ENCODE measurements at regions not wholly inside any gene's neighbourhood (a gene's known extent, or its start where the extent isn't known, plus 50 kb on each side); places are given as distances from the start of the nearest gene placed in this dataset.

DNA sequence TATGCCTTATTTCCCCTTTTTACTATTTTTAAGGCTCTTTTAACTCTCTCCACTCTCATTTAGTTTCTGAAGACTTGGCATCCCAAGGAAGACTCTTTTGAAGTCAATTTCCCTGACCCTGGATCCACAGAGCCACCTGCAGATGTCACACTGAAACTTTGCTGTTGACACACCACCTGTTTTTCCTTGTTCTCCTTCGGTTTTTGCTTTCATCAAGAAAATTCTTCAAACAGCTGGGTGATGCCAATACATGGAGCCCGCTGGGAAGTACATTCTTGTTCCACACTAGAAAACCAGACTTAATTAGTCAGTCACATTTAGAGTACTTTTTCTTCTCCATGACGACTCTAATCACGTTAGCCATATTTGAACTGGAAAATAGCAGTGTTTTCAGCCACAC, 293.9 kb downstream of the PDGFC start:
- no peak overlapping the region for H3K27ac ChIP-seq (ENCODE audit: low read depth)
- H3K4me1 ChIP-seq (ENCODE audit: insufficient read depth) = peaks cover under 1% of the 10 kb centered on the region; the same call in 1 of the 2 replicates
- no peak overlapping the region for H3K4me3 Mint-ChIP-seq
- no peak overlapping the region for H3K27ac Mint-ChIP-seq
- no peaks in the 10 kb centered on the region; the same call in 2 of the 3 replicates for H3K9me3 Mint-ChIP-seq
- TF ChIP-seq, protein P1, sequence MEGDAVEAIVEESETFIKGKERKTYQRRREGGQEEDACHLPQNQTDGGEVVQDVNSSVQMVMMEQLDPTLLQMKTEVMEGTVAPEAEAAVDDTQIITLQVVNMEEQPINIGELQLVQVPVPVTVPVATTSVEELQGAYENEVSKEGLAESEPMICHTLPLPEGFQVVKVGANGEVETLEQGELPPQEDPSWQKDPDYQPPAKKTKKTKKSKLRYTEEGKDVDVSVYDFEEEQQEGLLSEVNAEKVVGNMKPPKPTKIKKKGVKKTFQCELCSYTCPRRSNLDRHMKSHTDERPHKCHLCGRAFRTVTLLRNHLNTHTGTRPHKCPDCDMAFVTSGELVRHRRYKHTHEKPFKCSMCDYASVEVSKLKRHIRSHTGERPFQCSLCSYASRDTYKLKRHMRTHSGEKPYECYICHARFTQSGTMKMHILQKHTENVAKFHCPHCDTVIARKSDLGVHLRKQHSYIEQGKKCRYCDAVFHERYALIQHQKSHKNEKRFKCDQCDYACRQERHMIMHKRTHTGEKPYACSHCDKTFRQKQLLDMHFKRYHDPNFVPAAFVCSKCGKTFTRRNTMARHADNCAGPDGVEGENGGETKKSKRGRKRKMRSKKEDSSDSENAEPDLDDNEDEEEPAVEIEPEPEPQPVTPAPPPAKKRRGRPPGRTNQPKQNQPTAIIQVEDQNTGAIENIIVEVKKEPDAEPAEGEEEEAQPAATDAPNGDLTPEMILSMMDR (conservative IDR thresholded peaks at IDR 0.05; ENCODE audit: low read depth in 2 of 2) = no peak
- TF ChIP-seq STAT1 (IDR thresholded peaks at IDR 0.05; ENCODE audit: unreplicated experiment) (no peak), POLR2AphosphoS5 (IDR thresholded peaks at IDR 0.05; ENCODE audit: low read depth) (no peak), EZH2phosphoT487 (IDR thresholded peaks at IDR 0.05; ENCODE audit: unreplicated experiment) (no peak), ZNF114 (CRISPR knock-in tag; IDR thresholded peaks at IDR 0.05) (no peak), JUNB (IDR thresholded peaks at IDR 0.05; ENCODE audit: unreplicated experiment) (no peak), CREB1 (CRISPR knock-in tag; IDR thresholded peaks at IDR 0.05; ENCODE audit: low read depth) (no peak), NANOG (IDR thresholded peaks at IDR 0.05; ENCODE audit: borderline replicate concordance) (no peak), ZNF331 (CRISPR knock-in tag; IDR thresholded peaks at IDR 0.05; ENCODE audit: low read depth) (no peak), EZH2 (IDR thresholded peaks at IDR 0.05; ENCODE audit: low read depth, unreplicated experiment) (no peak)
- TF ChIP-seq, protein P2, sequence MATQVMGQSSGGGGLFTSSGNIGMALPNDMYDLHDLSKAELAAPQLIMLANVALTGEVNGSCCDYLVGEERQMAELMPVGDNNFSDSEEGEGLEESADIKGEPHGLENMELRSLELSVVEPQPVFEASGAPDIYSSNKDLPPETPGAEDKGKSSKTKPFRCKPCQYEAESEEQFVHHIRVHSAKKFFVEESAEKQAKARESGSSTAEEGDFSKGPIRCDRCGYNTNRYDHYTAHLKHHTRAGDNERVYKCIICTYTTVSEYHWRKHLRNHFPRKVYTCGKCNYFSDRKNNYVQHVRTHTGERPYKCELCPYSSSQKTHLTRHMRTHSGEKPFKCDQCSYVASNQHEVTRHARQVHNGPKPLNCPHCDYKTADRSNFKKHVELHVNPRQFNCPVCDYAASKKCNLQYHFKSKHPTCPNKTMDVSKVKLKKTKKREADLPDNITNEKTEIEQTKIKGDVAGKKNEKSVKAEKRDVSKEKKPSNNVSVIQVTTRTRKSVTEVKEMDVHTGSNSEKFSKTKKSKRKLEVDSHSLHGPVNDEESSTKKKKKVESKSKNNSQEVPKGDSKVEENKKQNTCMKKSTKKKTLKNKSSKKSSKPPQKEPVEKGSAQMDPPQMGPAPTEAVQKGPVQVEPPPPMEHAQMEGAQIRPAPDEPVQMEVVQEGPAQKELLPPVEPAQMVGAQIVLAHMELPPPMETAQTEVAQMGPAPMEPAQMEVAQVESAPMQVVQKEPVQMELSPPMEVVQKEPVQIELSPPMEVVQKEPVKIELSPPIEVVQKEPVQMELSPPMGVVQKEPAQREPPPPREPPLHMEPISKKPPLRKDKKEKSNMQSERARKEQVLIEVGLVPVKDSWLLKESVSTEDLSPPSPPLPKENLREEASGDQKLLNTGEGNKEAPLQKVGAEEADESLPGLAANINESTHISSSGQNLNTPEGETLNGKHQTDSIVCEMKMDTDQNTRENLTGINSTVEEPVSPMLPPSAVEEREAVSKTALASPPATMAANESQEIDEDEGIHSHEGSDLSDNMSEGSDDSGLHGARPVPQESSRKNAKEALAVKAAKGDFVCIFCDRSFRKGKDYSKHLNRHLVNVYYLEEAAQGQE (IDR thresholded peaks at IDR 0.05; ENCODE audit: unreplicated experiment) = no peak
- TF ChIP-seq, protein P3, sequence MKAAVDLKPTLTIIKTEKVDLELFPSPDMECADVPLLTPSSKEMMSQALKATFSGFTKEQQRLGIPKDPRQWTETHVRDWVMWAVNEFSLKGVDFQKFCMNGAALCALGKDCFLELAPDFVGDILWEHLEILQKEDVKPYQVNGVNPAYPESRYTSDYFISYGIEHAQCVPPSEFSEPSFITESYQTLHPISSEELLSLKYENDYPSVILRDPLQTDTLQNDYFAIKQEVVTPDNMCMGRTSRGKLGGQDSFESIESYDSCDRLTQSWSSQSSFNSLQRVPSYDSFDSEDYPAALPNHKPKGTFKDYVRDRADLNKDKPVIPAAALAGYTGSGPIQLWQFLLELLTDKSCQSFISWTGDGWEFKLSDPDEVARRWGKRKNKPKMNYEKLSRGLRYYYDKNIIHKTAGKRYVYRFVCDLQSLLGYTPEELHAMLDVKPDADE (IDR thresholded peaks at IDR 0.05) = no peak
- TF ChIP-seq, protein P4, sequence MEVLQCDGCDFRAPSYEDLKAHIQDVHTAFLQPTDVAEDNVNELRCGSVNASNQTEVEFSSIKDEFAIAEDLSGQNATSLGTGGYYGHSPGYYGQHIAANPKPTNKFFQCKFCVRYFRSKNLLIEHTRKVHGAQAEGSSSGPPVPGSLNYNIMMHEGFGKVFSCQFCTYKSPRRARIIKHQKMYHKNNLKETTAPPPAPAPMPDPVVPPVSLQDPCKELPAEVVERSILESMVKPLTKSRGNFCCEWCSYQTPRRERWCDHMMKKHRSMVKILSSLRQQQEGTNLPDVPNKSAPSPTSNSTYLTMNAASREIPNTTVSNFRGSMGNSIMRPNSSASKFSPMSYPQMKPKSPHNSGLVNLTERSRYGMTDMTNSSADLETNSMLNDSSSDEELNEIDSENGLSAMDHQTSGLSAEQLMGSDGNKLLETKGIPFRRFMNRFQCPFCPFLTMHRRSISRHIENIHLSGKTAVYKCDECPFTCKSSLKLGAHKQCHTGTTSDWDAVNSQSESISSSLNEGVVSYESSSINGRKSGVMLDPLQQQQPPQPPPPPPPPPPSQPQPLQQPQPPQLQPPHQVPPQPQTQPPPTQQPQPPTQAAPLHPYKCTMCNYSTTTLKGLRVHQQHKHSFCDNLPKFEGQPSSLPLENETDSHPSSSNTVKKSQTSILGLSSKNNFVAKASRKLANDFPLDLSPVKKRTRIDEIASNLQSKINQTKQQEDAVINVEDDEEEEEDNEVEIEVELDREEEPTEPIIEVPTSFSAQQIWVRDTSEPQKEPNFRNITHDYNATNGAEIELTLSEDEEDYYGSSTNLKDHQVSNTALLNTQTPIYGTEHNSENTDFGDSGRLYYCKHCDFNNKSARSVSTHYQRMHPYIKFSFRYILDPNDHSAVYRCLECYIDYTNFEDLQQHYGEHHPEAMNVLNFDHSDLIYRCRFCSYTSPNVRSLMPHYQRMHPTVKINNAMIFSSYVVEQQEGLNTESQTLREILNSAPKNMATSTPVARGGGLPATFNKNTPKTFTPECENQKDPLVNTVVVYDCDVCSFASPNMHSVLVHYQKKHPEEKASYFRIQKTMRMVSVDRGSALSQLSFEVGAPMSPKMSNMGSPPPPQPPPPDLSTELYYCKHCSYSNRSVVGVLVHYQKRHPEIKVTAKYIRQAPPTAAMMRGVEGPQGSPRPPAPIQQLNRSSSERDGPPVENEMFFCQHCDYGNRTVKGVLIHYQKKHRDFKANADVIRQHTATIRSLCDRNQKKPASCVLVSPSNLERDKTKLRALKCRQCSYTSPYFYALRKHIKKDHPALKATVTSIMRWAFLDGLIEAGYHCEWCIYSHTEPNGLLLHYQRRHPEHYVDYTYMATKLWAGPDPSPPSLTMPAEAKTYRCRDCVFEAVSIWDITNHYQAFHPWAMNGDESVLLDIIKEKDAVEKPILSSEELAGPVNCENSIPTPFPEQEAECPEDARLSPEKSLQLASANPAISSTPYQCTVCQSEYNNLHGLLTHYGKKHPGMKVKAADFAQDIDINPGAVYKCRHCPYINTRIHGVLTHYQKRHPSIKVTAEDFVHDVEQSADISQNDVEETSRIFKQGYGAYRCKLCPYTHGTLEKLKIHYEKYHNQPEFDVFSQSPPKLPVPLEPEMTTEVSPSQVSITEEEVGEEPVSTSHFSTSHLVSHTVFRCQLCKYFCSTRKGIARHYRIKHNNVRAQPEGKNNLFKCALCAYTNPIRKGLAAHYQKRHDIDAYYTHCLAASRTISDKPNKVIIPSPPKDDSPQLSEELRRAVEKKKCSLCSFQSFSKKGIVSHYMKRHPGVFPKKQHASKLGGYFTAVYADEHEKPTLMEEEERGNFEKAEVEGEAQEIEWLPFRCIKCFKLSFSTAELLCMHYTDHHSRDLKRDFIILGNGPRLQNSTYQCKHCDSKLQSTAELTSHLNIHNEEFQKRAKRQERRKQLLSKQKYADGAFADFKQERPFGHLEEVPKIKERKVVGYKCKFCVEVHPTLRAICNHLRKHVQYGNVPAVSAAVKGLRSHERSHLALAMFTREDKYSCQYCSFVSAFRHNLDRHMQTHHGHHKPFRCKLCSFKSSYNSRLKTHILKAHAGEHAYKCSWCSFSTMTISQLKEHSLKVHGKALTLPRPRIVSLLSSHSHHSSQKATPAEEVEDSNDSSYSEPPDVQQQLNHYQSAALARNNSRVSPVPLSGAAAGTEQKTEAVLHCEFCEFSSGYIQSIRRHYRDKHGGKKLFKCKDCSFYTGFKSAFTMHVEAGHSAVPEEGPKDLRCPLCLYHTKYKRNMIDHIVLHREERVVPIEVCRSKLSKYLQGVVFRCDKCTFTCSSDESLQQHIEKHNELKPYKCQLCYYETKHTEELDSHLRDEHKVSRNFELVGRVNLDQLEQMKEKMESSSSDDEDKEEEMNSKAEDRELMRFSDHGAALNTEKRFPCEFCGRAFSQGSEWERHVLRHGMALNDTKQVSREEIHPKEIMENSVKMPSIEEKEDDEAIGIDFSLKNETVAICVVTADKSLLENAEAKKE (CRISPR knock-in tag; IDR thresholded peaks at IDR 0.05) = no peak
- ATAC-seq (no peak), DNase-seq (ENCODE audit: low spot score) (no peak)
- no peaks in the 10 kb centered on the region for H3K27me3 Mint-ChIP-seq (ENCODE audit: insufficient read depth, low read depth, poor library complexity)
- no peak overlapping the region for H3K4me3 ChIP-seq
- no peaks in the 10 kb centered on the region for H3F3A ChIP-seq (replicated peaks; ENCODE audit: low read depth)
- no peak overlapping the region for H2AFZ ChIP-seq
- H3K4me2 ChIP-seq = no peak overlapping the region
- H3K9me2 ChIP-seq (ENCODE audit: insufficient read depth) = no peaks in the 10 kb centered on the region
- H3K79me2 ChIP-seq (replicated peaks; ENCODE audit: insufficient read depth) = no peaks in the 10 kb centered on the region
- H3K4me1 Mint-ChIP-seq = no peaks in the 10 kb centered on the region
- H3K36me3 ChIP-seq (ENCODE audit: insufficient read depth) = no peaks in the 10 kb centered on the region
- H3K36me3 Mint-ChIP-seq (ENCODE audit: low read depth) = no peaks in the 10 kb centered on the region
- no peaks in the 10 kb centered on the region for H4K20me1 ChIP-seq (replicated peaks; ENCODE audit: insufficient read depth)
- H3K27me3 ChIP-seq (ENCODE audit: insufficient read depth) = no peaks in the 10 kb centered on the region

Data from GM23338 (cell line).